ENCODE measurements at regions not wholly inside any gene's neighbourhood (a gene's known extent, or its start where the extent isn't known, plus 50 kb on each side); places are given as distances from the start of the nearest gene placed in this dataset.

GRCh38 chr18:50473881-50474280, 86.0 kb upstream of the MAPK4 start:
- H3K27me3 Mint-ChIP-seq (ENCODE audit: low read depth): no peaks in the 10 kb centered on the region
- no peak overlapping the region for H3K27ac Mint-ChIP-seq (ENCODE audit: unreplicated experiment)
- no peak overlapping the region for H3K4me3 Mint-ChIP-seq
- DNase-seq (ENCODE audit: low read depth, low spot score): no peak
- H3K4me1 Mint-ChIP-seq: no peaks in the 10 kb centered on the region
- TF ChIP-seq, protein P1, sequence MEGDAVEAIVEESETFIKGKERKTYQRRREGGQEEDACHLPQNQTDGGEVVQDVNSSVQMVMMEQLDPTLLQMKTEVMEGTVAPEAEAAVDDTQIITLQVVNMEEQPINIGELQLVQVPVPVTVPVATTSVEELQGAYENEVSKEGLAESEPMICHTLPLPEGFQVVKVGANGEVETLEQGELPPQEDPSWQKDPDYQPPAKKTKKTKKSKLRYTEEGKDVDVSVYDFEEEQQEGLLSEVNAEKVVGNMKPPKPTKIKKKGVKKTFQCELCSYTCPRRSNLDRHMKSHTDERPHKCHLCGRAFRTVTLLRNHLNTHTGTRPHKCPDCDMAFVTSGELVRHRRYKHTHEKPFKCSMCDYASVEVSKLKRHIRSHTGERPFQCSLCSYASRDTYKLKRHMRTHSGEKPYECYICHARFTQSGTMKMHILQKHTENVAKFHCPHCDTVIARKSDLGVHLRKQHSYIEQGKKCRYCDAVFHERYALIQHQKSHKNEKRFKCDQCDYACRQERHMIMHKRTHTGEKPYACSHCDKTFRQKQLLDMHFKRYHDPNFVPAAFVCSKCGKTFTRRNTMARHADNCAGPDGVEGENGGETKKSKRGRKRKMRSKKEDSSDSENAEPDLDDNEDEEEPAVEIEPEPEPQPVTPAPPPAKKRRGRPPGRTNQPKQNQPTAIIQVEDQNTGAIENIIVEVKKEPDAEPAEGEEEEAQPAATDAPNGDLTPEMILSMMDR (conservative IDR thresholded peaks at IDR 0.05): no peak
- no peaks in the 10 kb centered on the region for H3K9me3 Mint-ChIP-seq
- no peaks in the 10 kb centered on the region for H3K36me3 Mint-ChIP-seq (ENCODE audit: low read depth)

DNA sequence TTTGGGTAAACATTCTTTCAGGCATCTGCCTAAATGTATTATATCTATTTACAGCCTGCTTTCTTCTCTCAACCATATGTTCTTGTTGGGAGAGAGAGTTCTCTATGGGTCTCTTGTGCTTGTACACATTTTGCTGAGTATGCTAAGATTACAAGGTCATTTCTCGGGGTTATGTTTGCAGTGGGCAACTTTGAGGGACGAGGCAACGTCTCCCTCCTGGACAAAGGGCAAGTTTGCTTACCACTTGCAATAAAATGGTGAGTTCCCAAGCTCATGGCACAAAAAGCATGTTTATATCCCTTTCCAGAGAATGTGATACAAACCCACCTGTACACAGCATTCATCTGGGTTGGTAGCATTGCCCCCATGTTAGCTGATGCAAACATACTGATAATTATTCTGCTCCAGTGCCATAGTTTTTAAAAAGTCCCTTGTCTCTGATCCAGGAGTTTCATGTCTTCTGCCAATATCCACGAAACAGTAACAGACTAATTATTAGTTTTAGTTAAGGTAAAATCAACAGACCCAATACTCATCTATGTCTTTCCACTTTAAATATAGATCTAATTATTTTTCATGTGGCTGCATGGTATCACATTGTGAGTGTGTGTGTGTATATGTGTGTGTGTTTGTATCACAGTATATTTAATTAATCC, 84.2 kb upstream of the MAPK4 start:
- Mint-ChIP-seq H3K27ac (ENCODE audit: unreplicated experiment) (no peak overlapping the region), H3K27me3 (ENCODE audit: low read depth) (no peaks in the 10 kb centered on the region), H3K9me3 (no peaks in the 10 kb centered on the region), H3K36me3 (ENCODE audit: low read depth) (no peaks in the 10 kb centered on the region), H3K4me1 (no peaks in the 10 kb centered on the region), H3K4me3 (no peak overlapping the region)
- TF ChIP-seq, protein P1 (conservative IDR thresholded peaks at IDR 0.05): no peak
- no peak for DNase-seq (ENCODE audit: low read depth, low spot score)

- H3K4me3 Mint-ChIP-seq: no peak overlapping the region
- no peak for DNase-seq (ENCODE audit: low read depth, low spot score)
- H3K4me1 Mint-ChIP-seq: no peaks in the 10 kb centered on the region
- no peaks in the 10 kb centered on the region for H3K36me3 Mint-ChIP-seq (ENCODE audit: low read depth)
- peaks cover 17% of the 10 kb centered on the region for H3K9me3 Mint-ChIP-seq
- no peaks in the 10 kb centered on the region for H3K27me3 Mint-ChIP-seq (ENCODE audit: low read depth)
- TF ChIP-seq, protein P1 (conservative IDR thresholded peaks at IDR 0.05): no peak
- no peak overlapping the region for H3K27ac Mint-ChIP-seq (ENCODE audit: unreplicated experiment)
These were observed 67.8 kb upstream of the MAPK4 start for GRCh38 chr18:50492097-50492496.

- TF ChIP-seq, protein P1 (conservative IDR thresholded peaks at IDR 0.05): no peak
- H3K4me1 Mint-ChIP-seq: no peaks in the 10 kb centered on the region
- no peaks in the 10 kb centered on the region for H3K36me3 Mint-ChIP-seq (ENCODE audit: low read depth)
These were observed 65.3 kb upstream of the MAPK4 start for GRCh38 chr18:50494569-50494968.

GRCh38 chr18:50506362-50506761, 53.5 kb upstream of the MAPK4 start:
- TF ChIP-seq, protein P1 (conservative IDR thresholded peaks at IDR 0.05): no peak
- Mint-ChIP-seq H3K27me3 (ENCODE audit: low read depth) (no peaks in the 10 kb centered on the region), H3K36me3 (ENCODE audit: low read depth) (no peaks in the 10 kb centered on the region), H3K9me3 (peaks cover 2% of the 10 kb centered on the region), H3K4me3 (no peak overlapping the region), H3K27ac (ENCODE audit: unreplicated experiment) (no peak overlapping the region), H3K4me1 (peaks cover 6% of the 10 kb centered on the region)
- no peak for DNase-seq (ENCODE audit: low read depth, low spot score)

More at GRCh38 chr18:50494569-50494968, 65.3 kb upstream of the MAPK4 start:
- H3K9me3 Mint-ChIP-seq: peaks cover 15% of the 10 kb centered on the region
- no peak for DNase-seq (ENCODE audit: low read depth, low spot score)
- no peak overlapping the region for H3K4me3 Mint-ChIP-seq
- H3K27ac Mint-ChIP-seq (ENCODE audit: unreplicated experiment): no peak overlapping the region
- peaks cover 5% of the 10 kb centered on the region for H3K27me3 Mint-ChIP-seq (ENCODE audit: low read depth)
